Mesenchymal stem cell (in vitro differentiated cells and primary cell): ENCODE measurements at regions not wholly inside any gene's neighbourhood (a gene's known extent, or its start where the extent isn't known, plus 50 kb on each side); places are given as distances from the start of the nearest gene placed in this dataset.

Experiments used
- DNase-seq: peaks from one replicate; pipeline ENCODE4 v3.0.0-alpha.2; 2013
- H2AFZ ChIP-seq: one replicate; pipeline ENCODE4 v1.6.1; 2013; ENCODE audit warnings: low read depth, mild to moderate bottlenecking, control low read depth, inconsistent platforms, low read length, moderate library complexity
- H2AK5ac ChIP-seq: 2 replicates; pipeline ENCODE4 v1.6.1; 2013; ENCODE audit warnings: low read length, moderate library complexity, mild to moderate bottlenecking, inconsistent platforms; ENCODE audit not compliant: severe bottlenecking
- H2BK120ac ChIP-seq: one replicate; pipeline ENCODE4 v1.6.1; 2013; ENCODE audit warnings: low read depth, mild to moderate bottlenecking, inconsistent platforms, low read length, moderate library complexity
- H2BK12ac ChIP-seq, 2 experiments: one replicate each; pipeline ENCODE4 v1.6.1; 2013; ENCODE audit warnings: inconsistent platforms in 2 of 2, low read length in 2 of 2, mild to moderate bottlenecking in 2 of 2, moderate library complexity in 2 of 2, control low read depth in 1 of 2
- H2BK15ac ChIP-seq: one replicate; pipeline ENCODE4 v1.6.1; 2013; ENCODE audit warnings: mild to moderate bottlenecking, low read depth, inconsistent platforms; ENCODE audit not compliant: poor library complexity, severe bottlenecking
- H2BK5ac ChIP-seq: 2 replicates; pipeline ENCODE4 v1.6.1; 2013; ENCODE audit warnings: low read depth, mild to moderate bottlenecking, low read length, control low read depth, inconsistent platforms; ENCODE audit not compliant: poor library complexity, severe bottlenecking
- H3K14ac ChIP-seq, 2 experiments: one replicate each; pipeline ENCODE4 v1.6.1; 2013; ENCODE audit warnings: inconsistent platforms in 2 of 2, low read length in 2 of 2, control low read depth in 1 of 2, mild to moderate bottlenecking in 1 of 2, moderate library complexity in 1 of 2
- H3K18ac ChIP-seq, 2 experiments: one replicate each; pipeline ENCODE4 v1.6.1; 2013; ENCODE audit warnings: inconsistent platforms in 2 of 2, low read length in 2 of 2, control low read depth in 1 of 2, low read depth in 1 of 2, mild to moderate bottlenecking in 1 of 2
- H3K23ac ChIP-seq, 2 experiments: one replicate each; pipeline ENCODE4 v1.6.1; 2013; ENCODE audit warnings: inconsistent platforms in 2 of 2, low read length in 2 of 2, mild to moderate bottlenecking in 2 of 2, moderate library complexity in 2 of 2, control low read depth in 1 of 2
- H3K27ac ChIP-seq: 2 replicates; pipeline ENCODE4 v1.5.1; 2013; ENCODE audit warnings: mild to moderate bottlenecking, moderate library complexity, low read length, control low read depth, inconsistent platforms; ENCODE audit not compliant: poor library complexity, severe bottlenecking
- H3K27me3 ChIP-seq, 2 experiments: 2 replicates each; pipeline versions ENCODE4 v1.6.1 to v1.7.0; 2013; ENCODE audit warnings: low read length in 2 of 2, mild to moderate bottlenecking in 2 of 2, moderate library complexity in 2 of 2, control low read depth in 1 of 2, inconsistent platforms in 1 of 2; ENCODE audit not compliant: control insufficient read depth in 1 of 2, insufficient read depth in 1 of 2
- H3K36me3 ChIP-seq, 2 experiments: 2 replicates each; pipeline versions ENCODE4 v1.6.1 to v1.7.0; 2013; ENCODE audit warnings: low read length in 2 of 2, control low read depth in 1 of 2, inconsistent platforms in 1 of 2, low read depth in 1 of 2, mild to moderate bottlenecking in 1 of 2; ENCODE audit not compliant: insufficient read depth in 2 of 2, control insufficient read depth in 1 of 2
- H3K4ac ChIP-seq, 2 experiments: one replicate each; pipeline ENCODE4 v1.6.1; 2013; ENCODE audit warnings: inconsistent platforms in 2 of 2, low read length in 2 of 2, mild to moderate bottlenecking in 2 of 2, moderate library complexity in 2 of 2, control low read depth in 1 of 2, low read depth in 1 of 2
- H3K4me1 ChIP-seq: 2 replicates; pipeline ENCODE4 v1.6.1; 2013; ENCODE audit warnings: low read depth, low read length, control low read depth; ENCODE audit not compliant: control insufficient read depth, insufficient read depth
- H3K4me2 ChIP-seq: 2 replicates; pipeline ENCODE4 v1.6.1; 2013; ENCODE audit warnings: low read length, mild to moderate bottlenecking, inconsistent platforms; ENCODE audit not compliant: poor library complexity, severe bottlenecking
- H3K4me3 ChIP-seq, 2 experiments: 2 replicates each; pipeline versions ENCODE4 v1.5.1 to v1.7.0; 2013; ENCODE audit warnings: low read length in 2 of 2, mild to moderate bottlenecking in 2 of 2, control low read depth in 1 of 2, low read depth in 1 of 2; ENCODE audit not compliant: insufficient read depth in 1 of 2
- H3K79me1 ChIP-seq: replicated peaks from 2 replicates; pipeline ENCODE4 v1.6.1; 2013; ENCODE audit warnings: mild to moderate bottlenecking, control low read depth, low read length, inconsistent platforms; ENCODE audit not compliant: poor library complexity, severe bottlenecking
- H3K9ac ChIP-seq: 2 replicates; pipeline ENCODE4 v1.7.0; 2013; ENCODE audit warnings: mild to moderate bottlenecking, low read length, moderate library complexity
- H3K9me3 ChIP-seq: 2 replicates; pipeline ENCODE4 v1.7.0; 2013; ENCODE audit warnings: mild to moderate bottlenecking, low read length; ENCODE audit not compliant: control insufficient read depth
- H4K8ac ChIP-seq: one replicate; pipeline ENCODE4 v1.6.1; 2013; ENCODE audit warnings: inconsistent platforms, mild to moderate bottlenecking, low read length, moderate library complexity
- H4K91ac ChIP-seq: one replicate; pipeline ENCODE4 v1.6.1; 2013; ENCODE audit warnings: mild to moderate bottlenecking, low read length, inconsistent platforms
- WGBS: methylation state at CpG from one replicate; pipeline ENCODE4 v1.1.7; 2013; ENCODE audit warnings: mixed read lengths; 5-methylcytosine and 5-hydroxymethylcytosine counted together

- Histone ChIP-seq H3K27ac (no peak overlapping the region), H3K9ac (no peak overlapping the region), H3K36me3 (no peaks in the 10 kb centered on the region), H2BK120ac (no peak overlapping the region), H4K8ac (no peak overlapping the region), H4K91ac (no peak overlapping the region), H3K4ac (no peak overlapping the region), H2AK5ac (no peak overlapping the region), H3K4me2 (no peak overlapping the region), H2AFZ (no peak overlapping the region), H3K14ac (no peak overlapping the region), H2BK12ac (no peak overlapping the region), H3K79me1 (no peaks in the 10 kb centered on the region), H3K4me1 (peaks cover 2% of the 10 kb centered on the region), H2BK15ac (no peak overlapping the region), H3K18ac (no peak overlapping the region), H3K27me3 (no peaks in the 10 kb centered on the region), H3K9me3 (no peaks in the 10 kb centered on the region), H3K23ac (no peak overlapping the region), H3K4me3 (no peak overlapping the region), H2BK5ac (no peak overlapping the region)
- no peak for DNase-seq
These were observed 244.2 kb upstream of the RGPD4 start for GRCh38 chr2:107582487-107582886.

- Histone ChIP-seq H3K36me3 (no peaks in the 10 kb centered on the region), H2BK15ac (no peak overlapping the region), H3K18ac (no peak overlapping the region), H3K9me3 (no peaks in the 10 kb centered on the region), H2BK120ac (no peak overlapping the region), H2AFZ (no peak overlapping the region), H3K9ac (no peak overlapping the region), H3K4ac (no peak overlapping the region), H3K79me1 (no peaks in the 10 kb centered on the region), H3K4me1 (peaks cover 2% of the 10 kb centered on the region), H3K27me3 (no peaks in the 10 kb centered on the region), H3K4me3 (no peak overlapping the region), H2AK5ac (no peak overlapping the region), H4K8ac (no peak overlapping the region), H2BK12ac (no peak overlapping the region), H3K14ac (no peak overlapping the region), H2BK5ac (no peak overlapping the region), H4K91ac (no peak overlapping the region), H3K23ac (no peak overlapping the region), H3K4me2 (no peak overlapping the region), H3K27ac (no peak overlapping the region)
- peak; percentile 26 for DNase-seq
- no CpG with 5 or more reads among the region's 1 CpG for WGBS
These were observed 242.1 kb upstream of the RGPD4 start for GRCh38 chr2:107584577-107584976.

GRCh38 chr2:107585851-107586250 lies 240.8 kb upstream of the RGPD4 start:
- H4K8ac ChIP-seq, result no peak overlapping the region
- H3K79me1 ChIP-seq, result no peaks in the 10 kb centered on the region
- H2BK5ac ChIP-seq, result no peak overlapping the region
- no peak overlapping the region for H3K4me2 ChIP-seq
- no peak overlapping the region for H3K4ac ChIP-seq
- H3K27ac ChIP-seq, result no peak overlapping the region
- H3K36me3 ChIP-seq, result no peaks in the 10 kb centered on the region
- H3K9ac ChIP-seq, result no peak overlapping the region
- no peak overlapping the region for H2AFZ ChIP-seq
- peak overlapping the region in 1 of 2 experiments; percentile 57 for H3K14ac ChIP-seq
- H3K18ac ChIP-seq, result no peak overlapping the region
- H2AK5ac ChIP-seq, result no peak overlapping the region
- peak; percentile 43 for DNase-seq
- H3K23ac ChIP-seq, result no peak overlapping the region
- H2BK120ac ChIP-seq, result no peak overlapping the region
- H3K27me3 ChIP-seq, result no peaks in the 10 kb centered on the region
- WGBS, result 10% methylated on average over 3 of the region's 3 CpGs
- H3K9me3 ChIP-seq, result no peaks in the 10 kb centered on the region
- no peak overlapping the region for H4K91ac ChIP-seq
- H3K4me3 ChIP-seq, result no peak overlapping the region
- peak overlapping the region in 1 of 2 experiments; percentile 84 for H2BK12ac ChIP-seq
- no peak overlapping the region for H2BK15ac ChIP-seq
- H3K4me1 ChIP-seq, result peaks cover 2% of the 10 kb centered on the region

DNA sequence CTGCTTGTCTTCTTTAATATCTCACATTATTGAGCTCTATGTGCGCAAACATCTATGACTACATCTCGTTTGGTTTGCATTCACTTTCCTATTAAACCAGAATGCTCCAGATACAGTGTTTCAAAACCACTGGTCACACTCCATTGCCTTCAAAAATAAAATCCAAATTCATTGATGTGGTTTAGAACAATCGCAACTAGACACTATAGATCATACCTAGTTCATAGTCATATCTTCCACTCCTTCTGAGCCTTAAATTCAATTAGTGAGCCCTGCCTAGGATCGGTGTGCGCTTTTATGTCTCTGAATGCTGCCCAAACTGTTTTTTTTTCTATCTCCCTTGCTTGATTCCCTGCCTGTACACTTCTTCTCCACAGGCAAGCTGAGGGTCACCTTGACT lies 238.5 kb upstream of the RGPD4 start:
- H2AFZ ChIP-seq, result no peak overlapping the region
- peaks cover 3% of the 10 kb centered on the region for H3K4me1 ChIP-seq
- H2BK12ac ChIP-seq, result no peak overlapping the region
- H2BK5ac ChIP-seq, result no peak overlapping the region
- no peak overlapping the region for H3K18ac ChIP-seq
- no peak overlapping the region for H3K4ac ChIP-seq
- no peak overlapping the region for H3K4me3 ChIP-seq
- H3K36me3 ChIP-seq, result no peaks in the 10 kb centered on the region
- no peak overlapping the region for H3K23ac ChIP-seq
- H3K4me2 ChIP-seq, result no peak overlapping the region
- no peak overlapping the region for H2AK5ac ChIP-seq
- H3K9ac ChIP-seq, result no peak overlapping the region
- 96% methylated on average over 5 of the region's 5 CpGs for WGBS
- no peak overlapping the region for H3K27ac ChIP-seq
- no peak overlapping the region for H3K14ac ChIP-seq
- no peak overlapping the region for H2BK120ac ChIP-seq
- H4K91ac ChIP-seq, result no peak overlapping the region
- DNase-seq, result no peak
- no peaks in the 10 kb centered on the region for H3K79me1 ChIP-seq
- H2BK15ac ChIP-seq, result no peak overlapping the region
- no peaks in the 10 kb centered on the region for H3K27me3 ChIP-seq
- H3K9me3 ChIP-seq, result no peaks in the 10 kb centered on the region
- no peak overlapping the region for H4K8ac ChIP-seq
